Activated T-cell treated with anti-CD3 and anti-CD28 coated beads for 48 hours (primary cell): ENCODE measurements at regions not wholly inside any gene's neighbourhood (a gene's known extent, or its start where the extent isn't known, plus 50 kb on each side); places are given as distances from the start of the nearest gene placed in this dataset.

Experiments used
- DNase-seq: peaks from one replicate; pipeline ENCODE4 v3.0.0-alpha.2; 2020; ENCODE audit warnings: low read depth

DNA sequence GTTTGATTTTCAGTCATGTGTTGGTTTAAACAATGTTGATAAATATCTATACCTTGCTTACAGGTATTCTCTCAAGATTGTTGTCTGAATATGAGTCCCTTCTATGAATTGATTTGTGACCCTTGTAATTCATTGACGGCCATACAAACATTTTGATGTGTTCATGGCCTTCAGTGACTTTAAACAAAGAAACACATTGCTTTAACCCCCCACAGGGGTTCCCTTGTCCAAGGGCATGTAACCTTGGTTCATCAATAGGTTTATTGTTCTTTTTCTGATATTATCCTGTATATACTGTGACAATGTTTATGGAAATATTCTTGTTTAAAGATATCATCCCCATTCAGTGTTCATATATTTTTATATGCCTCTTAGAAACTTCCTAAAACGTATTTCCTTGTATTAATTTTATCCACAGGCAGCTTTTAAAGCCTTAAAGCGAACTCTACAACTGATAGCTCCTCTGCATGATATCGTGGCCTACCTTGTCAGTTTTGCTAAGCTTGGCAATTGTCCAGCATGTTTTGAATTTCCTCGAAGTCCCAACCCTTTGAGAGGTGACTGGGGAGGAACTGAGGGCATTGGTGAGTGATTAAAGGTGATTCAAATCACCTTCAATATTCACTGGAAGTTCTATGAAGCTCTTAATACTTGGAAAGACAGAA, 87.0 kb downstream of the CD164 start:
- DNase-seq = no peak

GRCh38 chr6:109292983-109293586, 89.2 kb downstream of the CD164 start:
- no peak for DNase-seq

DNA sequence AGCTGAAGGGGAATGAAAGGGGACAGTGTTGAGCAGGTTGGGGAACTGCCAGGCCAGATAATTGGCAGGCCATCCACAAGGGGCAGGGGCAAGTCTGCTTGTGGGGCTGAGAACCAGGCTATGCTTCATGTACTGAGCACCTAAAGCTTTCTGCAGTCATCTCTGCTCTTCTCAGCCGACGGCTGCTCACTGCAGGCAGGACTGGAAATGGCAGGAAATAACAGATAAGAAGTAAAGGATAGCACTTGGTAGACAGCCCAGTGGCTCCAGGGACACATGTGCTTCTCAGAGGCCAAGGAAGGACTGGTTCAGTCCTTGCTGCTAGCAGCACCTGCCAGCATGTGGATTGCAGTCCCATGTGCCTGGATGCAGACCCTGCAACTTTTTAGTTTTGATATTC, 89.8 kb downstream of the CD164 start:
- no peak for DNase-seq

- DNase-seq = no peak
Measured at GRCh38 chr6:109291902-109292301, 90.4 kb downstream of the CD164 start.

DNA sequence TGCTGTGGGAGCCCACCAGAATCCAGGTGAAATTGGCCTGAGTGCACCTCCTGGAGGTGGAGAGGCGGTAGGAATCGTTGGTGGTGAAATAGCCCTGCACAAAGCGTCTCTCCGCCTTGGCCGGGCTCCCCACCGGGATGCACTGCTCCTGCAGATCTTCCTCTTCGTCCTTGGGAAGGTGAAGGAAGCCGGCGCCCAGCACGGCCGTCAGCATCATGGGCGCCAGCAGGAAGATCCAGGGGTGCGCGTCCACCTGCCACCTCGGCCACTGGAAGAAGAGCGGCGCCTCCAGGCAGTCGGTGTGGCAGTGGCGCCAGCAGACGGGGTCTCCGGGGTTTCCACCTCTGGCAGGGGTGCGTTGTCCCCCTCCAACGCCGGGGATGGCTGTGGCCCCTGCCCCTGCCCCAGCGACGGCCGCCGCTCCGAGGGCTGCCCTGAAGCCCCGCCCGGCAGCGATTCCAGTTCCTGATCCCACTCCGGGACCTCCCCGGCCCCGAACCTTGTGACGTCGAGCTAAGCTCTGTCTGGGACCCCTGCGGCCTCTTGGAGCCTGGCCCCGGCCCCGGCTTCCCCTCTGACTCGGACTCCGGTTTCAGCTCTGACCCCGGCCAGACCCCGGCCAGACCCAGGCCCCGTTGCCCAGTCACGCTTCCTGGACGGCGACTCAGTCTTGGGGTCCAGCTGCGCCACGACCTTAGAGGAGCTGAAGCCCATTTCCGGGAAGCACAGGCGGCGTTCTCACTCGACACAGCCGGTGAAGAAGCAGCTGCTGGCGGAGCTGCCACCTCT, 91.9 kb downstream of the CD164 start:
- no peak for DNase-seq

DNA sequence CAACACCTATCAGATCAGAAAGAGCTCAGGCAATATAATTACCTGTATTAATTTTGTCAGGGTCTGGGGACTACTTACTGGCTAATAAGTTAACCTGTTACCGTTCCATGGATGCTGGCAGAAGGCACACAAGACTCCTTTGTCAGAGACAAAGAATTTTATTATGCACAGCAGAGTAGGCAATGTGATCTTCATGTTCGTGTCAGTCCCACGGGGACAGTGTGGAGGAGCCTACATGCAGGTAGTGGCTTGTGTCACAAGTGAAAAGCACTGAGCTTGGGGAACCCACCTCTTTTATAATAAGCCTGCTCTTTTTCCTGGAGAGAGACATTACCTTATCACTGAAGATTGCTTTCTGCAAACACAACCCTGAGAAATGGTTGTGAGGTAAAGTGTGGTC, 96.9 kb downstream of the CD164 start:
- no peak for DNase-seq

- DNase-seq = no peak
Measured at GRCh38 chr6:109284675-109285074, 97.6 kb downstream of the CD164 start.

GRCh38 chr6:109282756-109283155, 99.5 kb downstream of the CD164 start:
- no peak for DNase-seq

- no peak for DNase-seq
Measured at GRCh38 chr6:109279628-109280027, 102.6 kb downstream of the CD164 start.

GRCh38 chr6:109271622-109272021, 110.6 kb downstream of the CD164 start:
- no peak for DNase-seq

DNA sequence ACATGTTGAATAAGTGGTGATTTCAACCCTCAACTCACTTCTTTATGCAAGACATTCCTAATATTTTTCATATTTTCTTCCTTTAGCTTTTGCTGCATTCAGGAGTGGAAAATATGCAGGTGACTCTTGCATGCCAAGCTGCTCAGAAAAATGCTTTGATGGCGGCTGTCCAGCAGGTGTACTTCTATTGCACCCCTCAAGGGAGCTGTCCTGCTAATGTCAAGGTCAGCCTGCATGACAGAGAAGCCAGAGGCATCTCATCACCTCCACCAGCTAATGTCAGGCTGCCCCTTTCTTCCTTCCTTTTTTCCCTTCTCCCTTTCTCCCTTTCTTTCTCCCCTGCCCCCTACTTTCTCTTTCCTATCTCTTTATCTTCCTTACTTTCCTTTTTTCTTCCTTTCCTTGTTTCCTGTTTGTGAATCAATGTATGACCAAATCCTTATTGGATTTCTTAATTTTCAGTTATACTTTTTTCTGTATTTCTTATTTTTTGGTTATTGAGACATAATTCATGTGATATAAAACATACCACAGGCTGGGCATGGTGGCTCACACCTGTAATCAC, 112.2 kb downstream of the CD164 start:
- DNase-seq = no peak

DNA sequence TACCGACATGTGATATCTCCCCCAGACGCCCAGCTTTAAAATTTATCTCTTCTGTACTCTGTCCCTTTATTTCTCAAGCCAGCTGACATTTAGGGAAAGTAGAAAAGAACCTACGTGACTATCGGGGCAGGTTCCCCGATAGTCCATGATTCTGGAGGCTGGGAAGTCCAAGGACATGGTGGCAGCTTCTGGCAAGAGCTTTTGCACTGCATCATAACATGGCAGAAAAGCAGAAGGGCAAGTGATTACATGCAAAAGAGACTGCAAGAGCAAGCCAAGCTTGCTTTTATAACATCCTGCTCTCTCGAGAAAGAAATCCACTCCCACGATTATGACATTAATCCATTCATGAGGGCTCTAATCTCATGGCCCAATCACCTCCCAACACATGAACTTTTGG, 113.2 kb downstream of the CD164 start:
- no peak for DNase-seq

- no peak for DNase-seq
Measured at GRCh38 chr6:109265530-109265929, 116.7 kb downstream of the CD164 start.

DNA sequence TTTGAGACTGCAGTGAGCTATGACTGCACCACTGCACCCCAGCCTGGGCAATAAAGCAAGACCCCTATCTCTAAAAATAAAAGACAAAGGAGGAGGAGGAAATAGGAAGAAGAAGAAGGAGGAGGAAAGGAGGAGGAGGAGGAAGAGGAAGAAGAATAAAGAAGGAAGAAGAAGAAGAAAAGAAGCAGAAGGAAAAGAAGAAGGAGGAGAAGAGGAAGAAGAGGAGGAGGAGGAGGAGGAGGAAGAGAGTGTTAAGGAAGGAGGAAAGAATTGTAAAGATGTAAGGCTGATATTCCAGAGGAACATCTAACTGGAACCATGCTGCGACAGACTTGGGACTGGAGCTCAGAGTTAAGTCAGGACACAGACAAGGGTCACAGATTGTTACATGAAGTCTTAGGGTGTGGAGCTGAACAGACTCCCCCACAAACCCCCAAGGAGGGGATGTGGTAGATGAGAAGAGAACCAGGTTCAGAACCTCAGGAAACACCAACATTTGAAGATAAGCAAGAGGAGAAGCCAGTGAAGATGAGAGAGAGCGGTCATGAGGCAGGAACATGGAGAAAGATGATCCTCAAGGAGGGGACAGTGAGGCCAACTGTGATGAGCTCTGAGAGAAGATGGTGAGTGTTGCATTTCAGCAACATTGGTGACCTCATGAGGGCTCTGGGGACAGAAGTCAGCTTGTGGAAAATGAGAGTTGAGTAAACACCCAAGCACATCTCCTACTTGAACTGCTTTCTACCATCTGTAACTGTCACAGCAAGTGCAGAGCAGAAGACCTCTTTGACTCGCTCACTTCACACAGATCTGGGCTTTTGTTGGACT, 118.2 kb downstream of the CD164 start:
- DNase-seq = no peak

GRCh38 chr6:109262261-109262660, 120.0 kb downstream of the CD164 start:
- no peak for DNase-seq

DNA sequence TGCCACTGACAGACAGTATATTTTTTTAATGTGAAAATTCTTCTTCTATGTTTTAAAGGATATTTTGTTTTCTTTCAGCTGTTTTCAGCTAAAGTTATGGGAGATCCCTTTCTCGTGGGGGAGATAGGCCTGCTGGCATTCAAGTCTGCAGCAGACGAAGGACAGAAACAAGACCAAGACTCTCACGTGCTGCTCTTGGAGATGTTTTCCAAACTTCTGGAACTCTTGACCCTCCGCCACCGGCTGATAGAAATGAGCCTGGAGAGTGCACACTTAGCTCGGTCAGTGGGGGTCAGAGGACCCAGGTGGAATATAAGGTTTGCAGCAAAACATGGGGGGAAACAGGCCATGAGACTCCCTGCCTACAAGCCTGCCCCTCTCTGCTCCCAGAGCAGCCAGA, 120.5 kb downstream of the CD164 start:
- no peak for DNase-seq

DNA sequence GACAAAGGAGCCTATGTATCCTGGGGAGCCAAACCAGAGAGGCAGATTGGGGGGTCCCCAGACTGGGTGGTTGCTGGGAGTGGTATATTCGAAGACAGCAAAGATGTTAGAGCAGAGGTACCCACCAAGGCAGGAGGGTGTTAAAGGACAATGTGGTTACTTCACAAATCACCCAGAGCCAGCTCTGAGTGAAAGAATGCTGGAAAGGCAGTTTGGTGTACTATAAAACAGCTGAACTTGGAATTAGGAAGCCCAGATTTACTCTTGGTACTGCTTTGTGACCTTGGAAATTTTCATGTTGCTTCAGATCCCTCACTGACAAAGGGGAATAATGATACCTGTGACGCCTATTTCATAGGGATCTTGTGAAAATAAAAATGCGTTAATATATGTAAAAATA, 121.6 kb downstream of the CD164 start:
- no peak for DNase-seq

DNA sequence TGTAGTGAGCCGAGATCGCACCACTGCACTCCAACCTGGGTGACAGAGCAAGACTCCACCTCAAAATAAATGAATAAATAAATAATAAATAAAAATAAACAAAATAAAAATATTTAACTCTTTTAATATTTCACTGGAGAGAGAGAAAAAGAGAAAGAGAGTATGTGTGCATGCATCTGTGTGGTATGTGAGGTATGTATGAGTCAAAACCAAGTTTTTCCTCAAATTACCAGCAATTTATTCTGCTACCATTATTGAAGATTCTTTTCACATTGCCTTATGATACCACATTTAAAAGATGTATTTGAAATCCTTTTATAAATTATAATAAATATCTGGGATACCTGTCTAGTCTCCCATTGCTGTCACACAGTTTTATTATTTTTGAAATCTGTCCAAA, 122.1 kb downstream of the CD164 start:
- no peak for DNase-seq

GRCh38 chr6:109258129-109258528, 124.1 kb downstream of the CD164 start:
- no peak for DNase-seq

DNA sequence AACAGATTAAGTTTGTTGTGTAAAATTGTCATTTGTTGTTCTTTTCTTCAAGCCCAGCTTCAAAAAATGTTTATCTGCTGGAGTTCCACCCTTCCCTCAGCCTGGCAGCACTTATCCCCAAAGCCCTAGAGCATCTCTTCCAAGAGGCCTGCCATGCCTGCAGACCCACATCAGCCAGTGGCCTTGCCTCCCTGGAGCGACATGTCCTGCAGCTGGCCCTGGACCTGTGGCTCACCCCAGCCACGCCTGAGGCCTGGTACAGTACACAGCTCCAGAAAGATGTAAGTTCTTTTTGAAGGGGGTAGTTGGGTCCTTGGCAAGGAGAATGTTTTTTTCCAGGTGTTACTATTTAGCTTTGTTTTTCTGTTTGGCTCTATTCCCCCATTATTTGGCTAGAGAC, 124.8 kb downstream of the CD164 start:
- no peak for DNase-seq

DNA sequence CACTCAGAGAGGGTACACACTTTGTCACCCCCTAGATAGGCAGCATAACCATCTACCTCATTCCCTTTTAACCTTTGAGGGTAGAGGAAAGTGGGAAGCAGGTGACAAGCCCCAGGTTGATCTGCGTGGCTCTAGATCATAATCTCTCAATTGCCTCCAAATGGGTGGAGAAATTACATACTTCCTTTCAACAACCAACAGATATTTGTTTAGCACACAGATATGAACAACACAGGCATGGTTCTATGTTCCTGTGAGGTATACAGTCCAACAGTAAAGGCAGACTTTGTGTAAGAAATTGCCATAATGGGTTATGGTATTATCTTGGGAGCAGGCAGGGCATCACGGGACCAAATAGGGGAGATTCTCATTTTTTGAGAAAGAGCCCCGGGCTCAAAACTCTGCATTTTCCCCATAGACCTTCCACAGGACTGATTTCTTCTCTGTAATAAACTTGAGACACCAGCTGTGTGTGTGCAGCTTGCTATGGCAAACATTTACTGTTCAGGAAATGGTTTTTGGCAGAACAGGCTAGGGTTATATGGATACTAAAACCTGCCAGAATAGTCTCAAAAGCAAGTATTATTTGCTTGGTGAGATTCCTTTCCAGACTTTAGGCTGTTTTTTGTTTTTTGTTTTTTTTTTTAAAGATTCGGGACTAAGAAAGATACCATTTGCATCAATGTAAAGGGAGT, 126.2 kb downstream of the CD164 start:
- no peak for DNase-seq

DNA sequence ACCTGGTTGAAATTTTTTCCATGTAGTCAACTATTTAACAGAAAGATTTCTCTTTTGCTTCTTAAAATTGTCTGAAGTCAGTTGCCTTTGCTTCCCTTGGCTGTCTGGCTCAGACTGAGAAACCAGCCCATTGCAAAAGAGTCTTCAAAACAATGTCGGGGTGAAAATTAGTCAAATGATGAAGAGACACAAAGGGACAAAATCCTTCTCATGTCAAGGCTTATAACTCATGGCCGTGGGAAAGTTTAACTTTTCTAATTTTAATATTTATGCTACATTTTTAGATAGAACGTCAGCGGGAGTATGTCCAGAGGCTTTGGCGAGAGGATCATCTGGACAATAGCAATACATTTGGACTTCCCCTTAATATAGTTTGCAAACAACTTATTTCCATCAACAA, 127.2 kb downstream of the CD164 start:
- no peak for DNase-seq
